ENCODE measurements at regions not wholly inside any gene's neighbourhood (a gene's known extent, or its start where the extent isn't known, plus 50 kb on each side); places are given as distances from the start of the nearest gene placed in this dataset.
"Not testable (repeated sequence)": the region's sequence is repeated elsewhere in the genome, so short reads cannot be mapped to it uniquely, and the experiment has no call there.

GRCh38 chrX:42442745-42443144, 335.2 kb downstream of the PPP1R2C start:
- no peak for DNase-seq (ENCODE audit: low spot score)

- DNase-seq (ENCODE audit: low spot score), result no peak
Measured at GRCh38 chrX:42437211-42437610, 340.8 kb downstream of the PPP1R2C start.

- no peak for DNase-seq (ENCODE audit: low spot score)
Measured at GRCh38 chrX:42434458-42435166, 343.4 kb downstream of the PPP1R2C start.

GRCh38 chrX:42432552-42432951, 345.4 kb downstream of the PPP1R2C start:
- no peak for DNase-seq (ENCODE audit: low spot score)

GRCh38 chrX:42422961-42423360, 355.0 kb downstream of the PPP1R2C start:
- no peak for DNase-seq (ENCODE audit: low spot score)

GRCh38 chrX:42420426-42420825, 357.5 kb downstream of the PPP1R2C start:
- DNase-seq (ENCODE audit: low spot score), result no peak

- DNase-seq (ENCODE audit: low spot score), result no peak
Measured at GRCh38 chrX:42415636-42416035, 362.3 kb downstream of the PPP1R2C start.

- no peak for DNase-seq (ENCODE audit: low spot score)
Measured at GRCh38 chrX:42414057-42414456, 363.9 kb downstream of the PPP1R2C start.

GRCh38 chrX:42399632-42400024, 378.3 kb downstream of the PPP1R2C start:
- no peak for DNase-seq (ENCODE audit: low spot score)

GRCh38 chrX:42398967-42399631, 378.9 kb downstream of the PPP1R2C start:
- DNase-seq (ENCODE audit: low spot score), result no peak

GRCh38 chrX:42396136-42396535, 381.8 kb downstream of the PPP1R2C start:
- no peak for DNase-seq (ENCODE audit: low spot score)

GRCh38 chrX:42392846-42393245, 385.1 kb downstream of the PPP1R2C start:
- no peak for DNase-seq (ENCODE audit: low spot score)

- DNase-seq (ENCODE audit: low spot score), result no peak
Measured at GRCh38 chrX:42386681-42387080, 391.3 kb downstream of the PPP1R2C start.

GRCh38 chrX:42385730-42386129, 392.2 kb downstream of the PPP1R2C start:
- DNase-seq (ENCODE audit: low spot score), result no peak

GRCh38 chrX:42384956-42385355, 393.0 kb downstream of the PPP1R2C start:
- DNase-seq (ENCODE audit: low spot score), result no peak

- DNase-seq (ENCODE audit: low spot score), result no peak
Measured at GRCh38 chrX:42378857-42379256, 399.1 kb downstream of the PPP1R2C start.

- DNase-seq (ENCODE audit: low spot score), result no peak
Measured at GRCh38 chrX:42375086-42375485, 402.9 kb downstream of the PPP1R2C start.

- no peak for DNase-seq (ENCODE audit: low spot score)
Measured at GRCh38 chrX:42366181-42366580, 411.8 kb downstream of the PPP1R2C start.

GRCh38 chrX:42362219-42362618, 415.7 kb downstream of the PPP1R2C start:
- DNase-seq (ENCODE audit: low spot score), result no peak

- DNase-seq (ENCODE audit: low spot score), result not testable (repeated sequence)
Measured at GRCh38 chrX:42342981-42343380, 419.6 kb upstream of the CASK start.

Data from putamen (tissue), 1 donor.